Colon (tissue), 2 donors: ENCODE measurements at regions not wholly inside any gene's neighbourhood (a gene's known extent, or its start where the extent isn't known, plus 50 kb on each side); places are given as distances from the start of the nearest gene placed in this dataset.
"Not testable (repeated sequence)": the region's sequence is repeated elsewhere in the genome, so short reads cannot be mapped to it uniquely, and the experiment has no call there.

ENCODE experiments used
- FAIRE-seq: peaks from 2 replicates; lab custom pipeline; 2012; peaks lifted over from hg19 to GRCh38; lab: Jason Lieb, UNC
- donor health status: control.
- donor health status: control.

GRCh38 chr1:189226779-189227178 is 1250.9 kb downstream of the BRINP3 start:
- FAIRE-seq: no peak

DNA sequence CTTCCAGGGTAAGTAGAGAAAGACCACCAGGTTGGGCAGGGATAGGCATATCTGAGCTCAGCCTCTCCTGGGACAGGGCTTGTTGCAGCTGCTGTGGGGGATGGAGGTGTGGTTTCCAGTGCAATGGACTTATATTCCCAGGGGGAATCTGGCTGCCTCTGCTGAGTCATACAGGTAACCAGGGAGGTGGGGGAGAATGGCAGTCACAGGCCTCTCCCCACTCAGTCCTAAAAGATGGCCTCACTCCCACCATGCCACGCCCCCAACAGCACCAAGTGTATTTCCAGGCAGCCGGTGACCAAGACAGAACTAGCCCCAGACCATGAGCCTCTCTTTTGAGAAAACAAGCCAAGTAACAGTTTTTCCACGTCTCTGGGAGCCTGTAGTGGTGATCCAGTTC is 1240.7 kb downstream of the BRINP3 start:
- FAIRE-seq: no peak

DNA sequence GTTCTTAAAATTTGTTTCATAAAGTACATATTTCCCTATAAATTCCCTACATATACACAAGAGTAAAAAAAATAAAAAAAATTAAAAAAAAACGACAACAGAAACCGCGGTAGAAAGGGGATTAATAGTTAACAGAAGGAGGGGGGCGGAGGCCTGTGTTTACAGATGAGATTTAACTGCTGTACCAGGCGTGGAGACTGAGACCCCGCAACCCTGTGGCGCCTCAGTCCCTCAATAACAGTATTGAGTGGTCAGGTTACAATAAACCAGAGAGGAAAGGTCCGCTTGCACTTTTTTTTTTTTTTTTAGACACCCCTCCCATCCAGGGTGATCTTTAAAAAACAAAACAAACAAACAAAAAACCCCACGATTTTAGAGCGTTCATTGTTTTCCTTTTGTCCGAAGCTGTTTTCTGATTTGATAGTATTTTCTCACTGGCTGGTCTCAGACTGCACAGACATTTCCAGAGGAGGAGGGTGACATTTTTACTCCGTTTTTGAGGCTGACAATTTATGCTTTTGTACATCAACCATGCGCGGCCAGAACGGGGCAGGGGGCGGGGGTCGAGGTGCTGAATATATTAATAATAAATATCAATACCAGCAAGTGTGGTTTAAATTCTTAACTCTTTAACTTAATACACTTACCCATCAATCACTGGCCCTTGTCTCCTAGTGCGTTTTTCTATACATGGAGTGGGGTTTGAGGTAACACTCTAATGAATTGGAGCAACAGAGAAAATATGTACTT is 1223.9 kb downstream of the BRINP3 start:
- FAIRE-seq: no peak

GRCh38 chr1:189261128-189261527 is 1216.5 kb downstream of the BRINP3 start:
- not testable (repeated sequence) for FAIRE-seq

- FAIRE-seq: no peak
These were observed 1208.7 kb downstream of the BRINP3 start for GRCh38 chr1:189269011-189269410.

GRCh38 chr1:189274267-189274666 is 1203.4 kb downstream of the BRINP3 start:
- no peak for FAIRE-seq

DNA sequence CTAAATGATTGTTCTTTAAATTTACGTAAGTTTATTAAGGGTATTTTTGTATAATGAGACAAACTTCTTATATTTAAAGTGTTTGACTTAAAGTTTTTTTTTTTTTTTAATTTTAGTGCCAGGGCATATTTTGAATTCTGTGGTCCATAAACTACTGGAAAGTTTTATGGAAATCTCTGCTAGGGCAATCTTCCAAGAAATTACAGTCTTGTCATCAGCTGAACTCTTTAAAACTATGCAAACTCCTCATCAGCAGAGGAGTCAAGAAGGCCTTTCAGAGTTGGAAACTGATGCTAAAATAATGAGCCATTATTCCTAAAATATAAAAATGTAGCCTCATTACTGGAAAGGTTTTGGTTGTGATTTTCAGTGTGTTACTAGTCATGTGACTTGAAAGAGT is 1201.9 kb downstream of the BRINP3 start:
- peak; percentile 14 for FAIRE-seq

DNA sequence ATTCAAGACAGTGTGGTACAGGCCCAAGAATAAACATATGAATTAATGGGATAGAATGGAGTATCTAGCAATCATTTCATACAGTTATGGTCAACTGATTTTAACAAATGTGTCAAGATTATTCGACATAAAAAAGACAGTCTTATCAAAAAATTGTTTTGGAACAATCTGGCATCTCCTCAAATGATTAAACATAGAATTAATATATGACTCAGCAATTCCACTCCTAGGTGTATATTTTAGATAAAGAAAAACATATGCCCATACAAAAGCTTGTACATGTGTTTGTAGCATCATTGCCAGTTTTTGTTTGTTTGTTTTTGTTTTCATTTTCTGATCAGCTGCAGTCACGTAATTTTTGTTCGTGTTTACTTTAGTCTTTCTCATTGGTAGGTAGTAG is 1188.3 kb downstream of the BRINP3 start:
- no peak for FAIRE-seq

- FAIRE-seq: no peak
These were observed 1176.4 kb downstream of the BRINP3 start for GRCh38 chr1:189301235-189301634.

GRCh38 chr1:189305279-189305678 is 1172.4 kb downstream of the BRINP3 start:
- FAIRE-seq: no peak

GRCh38 chr1:189311915-189312314 is 1165.7 kb downstream of the BRINP3 start:
- FAIRE-seq: no peak

DNA sequence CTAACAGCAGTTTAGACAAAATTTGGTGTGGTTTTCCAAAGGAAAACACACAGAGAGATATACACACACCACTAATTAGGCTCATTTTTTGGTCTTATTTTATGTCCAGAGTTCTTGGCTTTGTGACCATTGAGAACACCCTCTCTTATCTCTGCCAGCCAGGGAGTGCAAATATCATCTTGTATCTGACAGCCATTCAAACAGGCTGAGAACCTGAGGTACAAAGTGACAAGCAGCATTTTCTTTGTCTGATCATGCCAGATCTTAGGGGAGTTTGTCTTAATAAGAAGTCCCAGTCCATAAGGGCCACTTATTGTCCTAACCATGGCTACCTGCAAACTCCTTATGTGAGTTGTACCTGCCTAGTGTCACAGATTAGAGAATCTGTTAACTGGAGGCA is 1165.2 kb downstream of the BRINP3 start:
- FAIRE-seq: no peak

DNA sequence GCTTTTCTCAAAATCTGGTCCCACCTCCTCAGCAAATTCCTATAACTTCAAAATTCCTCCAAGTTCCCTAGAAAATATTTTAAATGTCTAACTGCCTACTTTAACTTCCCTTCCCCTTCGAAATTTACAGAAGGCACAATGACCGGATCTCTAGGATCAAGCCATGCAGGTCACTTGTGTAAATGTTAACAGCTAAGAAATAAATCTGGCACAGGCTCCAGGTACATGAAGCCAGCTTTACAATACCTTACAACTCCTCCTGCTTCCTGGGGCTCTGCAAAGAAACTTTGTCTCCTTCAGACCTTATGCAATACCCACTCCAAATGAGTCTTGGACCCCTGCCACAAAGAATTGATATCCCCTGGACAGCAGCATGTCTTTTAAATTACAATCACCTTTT is 1164.2 kb downstream of the BRINP3 start:
- FAIRE-seq: no peak

DNA sequence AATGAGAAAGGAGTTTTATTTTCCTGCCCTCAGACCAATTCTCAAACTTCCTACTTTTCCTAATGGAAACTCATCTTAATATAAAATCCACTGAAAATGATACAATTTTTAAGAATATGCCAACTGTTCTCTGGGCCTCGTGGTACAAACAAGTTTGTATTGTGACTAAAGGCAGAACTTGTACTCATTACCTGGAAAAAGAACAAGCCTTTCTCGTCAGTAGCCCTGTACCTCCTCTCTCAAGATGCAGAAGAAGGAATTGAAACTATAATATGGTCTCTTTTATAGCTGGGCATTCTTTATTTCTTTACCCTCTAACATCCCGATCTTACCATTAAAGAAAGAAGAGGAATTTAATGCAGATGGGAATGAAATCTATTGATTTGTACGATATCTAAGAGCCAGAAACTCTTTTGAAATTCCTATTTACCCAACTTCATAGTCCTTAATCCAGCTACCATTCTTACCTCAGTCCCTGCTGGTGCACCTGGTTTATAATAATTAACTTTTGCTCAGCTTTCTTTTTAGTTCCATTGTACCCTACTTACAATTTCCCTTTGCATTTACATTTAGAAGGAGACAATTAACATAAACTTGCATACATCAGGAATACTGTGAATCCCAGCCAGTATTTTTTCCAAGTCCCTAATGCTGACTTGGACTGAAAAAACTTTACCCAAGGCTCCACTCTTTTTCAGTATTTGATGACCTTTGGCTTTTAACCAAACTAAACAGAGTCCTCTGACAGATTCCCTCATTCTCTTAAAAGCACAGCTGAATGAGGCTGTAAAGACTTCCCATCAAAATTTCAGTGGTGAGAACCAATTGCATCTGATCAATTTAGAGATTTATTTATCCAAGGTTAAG is 1162.4 kb downstream of the BRINP3 start:
- no peak for FAIRE-seq

- FAIRE-seq: no peak
These were observed 1154.6 kb downstream of the BRINP3 start for GRCh38 chr1:189323091-189323490.

DNA sequence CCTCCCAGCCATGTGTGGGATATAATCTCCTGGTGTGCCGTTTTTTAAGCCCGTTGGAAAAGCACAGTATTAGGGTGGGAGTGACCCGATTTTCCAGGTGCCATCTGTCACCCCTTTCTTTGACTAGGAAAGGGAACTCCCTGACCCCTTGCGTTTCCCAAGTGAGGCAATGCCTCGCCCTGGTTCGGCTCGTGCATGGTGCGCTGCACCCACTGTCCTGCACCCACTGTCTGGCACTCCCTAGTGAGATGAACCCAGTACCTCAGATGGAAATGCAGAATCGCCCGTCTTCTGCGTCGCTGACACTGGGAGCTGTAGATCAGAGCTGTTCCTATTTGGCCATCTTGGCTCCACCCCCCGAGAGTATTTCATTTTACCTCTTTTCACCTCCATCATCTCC is 1146.6 kb downstream of the BRINP3 start:
- not testable (repeated sequence) for FAIRE-seq

DNA sequence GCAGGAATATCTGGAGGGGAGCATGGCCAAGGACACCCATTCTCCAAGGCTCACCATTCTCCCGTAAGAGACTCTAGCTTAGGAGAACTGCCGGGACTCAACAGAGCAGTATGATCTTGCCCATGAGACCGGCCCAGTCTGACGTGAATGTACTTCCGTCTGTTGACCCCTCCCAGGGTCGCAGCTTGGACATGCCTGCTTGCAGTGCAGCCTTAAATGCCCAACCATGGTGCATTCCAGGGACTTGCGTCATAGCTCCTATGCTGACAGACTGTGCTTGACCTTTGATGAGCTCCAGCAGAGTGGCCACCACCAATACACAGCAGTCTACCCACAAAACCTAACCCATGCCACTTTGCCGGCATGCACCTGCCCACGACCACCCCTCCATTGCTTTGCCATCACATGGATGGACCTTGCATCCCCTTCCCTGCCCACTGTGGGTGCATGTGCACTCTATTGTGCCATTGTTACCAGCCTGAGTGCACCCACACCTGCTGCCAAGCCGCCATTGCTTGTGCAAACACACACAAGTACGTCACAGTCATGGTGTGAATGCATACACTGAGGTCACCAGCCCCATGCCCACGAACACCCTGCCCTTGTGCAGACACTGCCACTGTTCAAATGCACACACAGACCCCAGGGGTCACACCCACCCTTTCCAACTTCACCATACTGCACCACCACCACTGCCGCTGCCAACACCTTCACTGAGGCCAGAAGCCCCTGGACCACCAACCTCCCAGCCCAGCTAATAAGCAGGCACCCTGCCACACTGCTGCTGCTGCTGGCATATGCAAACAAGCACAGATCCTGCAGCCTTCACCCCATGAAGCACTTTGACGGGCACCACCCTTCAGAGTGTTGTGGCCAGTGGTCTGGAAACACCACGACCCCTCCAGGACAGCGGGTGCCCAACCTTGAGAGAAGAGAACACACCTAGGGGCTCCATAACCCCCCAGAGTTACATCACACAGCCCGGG is 1141.3 kb downstream of the BRINP3 start:
- no peak for FAIRE-seq

DNA sequence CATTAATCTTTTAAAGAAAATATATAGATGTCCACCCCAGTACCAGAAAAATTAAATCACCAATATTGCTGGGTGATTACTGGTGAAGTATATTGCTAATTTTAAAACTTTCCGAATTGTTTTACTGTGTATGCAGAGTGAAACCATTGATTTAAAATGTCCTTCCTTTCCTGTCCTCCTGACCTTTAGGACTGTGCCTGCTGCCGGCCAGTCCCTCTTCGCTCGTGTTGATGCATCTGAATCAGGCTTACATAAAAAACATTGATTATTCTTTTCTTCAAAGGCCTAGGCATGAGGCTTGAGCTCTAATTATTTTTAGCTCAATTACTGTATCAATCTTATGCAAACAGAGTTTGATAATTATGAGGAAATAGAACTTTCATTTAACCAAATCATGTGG is 1128.1 kb downstream of the BRINP3 start:
- FAIRE-seq: no peak

DNA sequence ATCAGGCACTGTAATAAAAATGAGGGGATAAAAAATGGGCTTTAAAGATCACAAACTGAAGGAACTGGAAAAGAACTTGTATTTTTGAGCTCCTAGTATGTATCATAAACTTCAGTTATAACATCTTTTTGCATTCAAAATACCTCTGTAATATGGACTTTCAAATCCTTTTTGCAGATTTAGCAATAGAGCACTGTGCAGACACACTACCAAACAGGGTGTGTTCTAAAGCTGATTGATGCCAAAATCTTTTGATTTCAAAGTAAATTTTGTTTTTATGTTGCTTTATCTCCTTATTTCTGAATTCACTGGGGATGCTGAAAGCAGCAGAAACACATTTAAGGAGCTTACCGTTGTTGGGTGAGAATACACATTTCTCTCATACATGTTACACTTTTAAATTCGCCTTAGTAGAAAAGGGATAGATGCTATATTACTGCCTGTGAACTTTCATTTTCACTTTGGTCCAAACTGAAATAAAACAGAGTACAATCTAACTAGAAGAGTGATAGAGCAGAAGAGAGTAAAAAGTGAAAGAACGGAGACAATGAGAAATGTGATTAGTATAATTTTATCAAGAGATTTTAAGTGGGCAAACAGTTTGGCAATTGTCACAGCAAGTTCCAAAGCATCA is 1126.6 kb downstream of the BRINP3 start:
- FAIRE-seq: no peak

GRCh38 chr1:189351960-189352359 is 1125.7 kb downstream of the BRINP3 start:
- no peak for FAIRE-seq

- FAIRE-seq: no peak
These were observed 1121.5 kb downstream of the BRINP3 start for GRCh38 chr1:189356206-189356605.

- FAIRE-seq: no peak
These were observed 1120.3 kb downstream of the BRINP3 start for GRCh38 chr1:189357317-189357716.
